ENCODE measurements at regions not wholly inside any gene's neighbourhood (a gene's known extent, or its start where the extent isn't known, plus 50 kb on each side); places are given as distances from the start of the nearest gene placed in this dataset.
"Not testable (repeated sequence)": the region's sequence is repeated elsewhere in the genome, so short reads cannot be mapped to it uniquely, and the experiment has no call there.

- Histone ChIP-seq H4K20me1 (no peaks in the 10 kb centered on the region), H3K36me3 (no peaks in the 10 kb centered on the region), H3K4me1 (no peaks in the 10 kb centered on the region), H3K4me2 (no peak overlapping the region), H3K4me3 (no peak overlapping the region), H3K9me3 (no peaks in the 10 kb centered on the region), H3K27ac (no peak overlapping the region), H3K27me3 (no peaks in the 10 kb centered on the region), H3K9ac (no peak overlapping the region)
- TF ChIP-seq Cebpa-rat (IDR thresholded peaks at IDR 0.05), result no peak
Observed at GRCh38 chr13:65293530-65294198, 1936.5 kb downstream of the PCDH9 start.

GRCh38 chr13:65292488-65292901, 1937.6 kb downstream of the PCDH9 start:
- H3K27ac ChIP-seq, result no peak overlapping the region

GRCh38 chr13:65287405-65287804, 1942.7 kb downstream of the PCDH9 start:
- Histone ChIP-seq H3K9ac (no peak overlapping the region), H3K9me3 (no peaks in the 10 kb centered on the region), H4K20me1 (no peaks in the 10 kb centered on the region), H3K36me3 (no peaks in the 10 kb centered on the region), H3K4me1 (no peaks in the 10 kb centered on the region), H3K4me3 (no peak overlapping the region), H3K27ac (no peak overlapping the region), H3K27me3 (no peaks in the 10 kb centered on the region), H3K4me2 (no peak overlapping the region)
- no peak for TF ChIP-seq Cebpa-rat (IDR thresholded peaks at IDR 0.05)

More at GRCh38 chr13:65292488-65292901, 1937.6 kb downstream of the PCDH9 start:
- Histone ChIP-seq H3K27me3 (no peaks in the 10 kb centered on the region), H3K9me3 (no peaks in the 10 kb centered on the region), H4K20me1 (no peaks in the 10 kb centered on the region), H3K4me1 (no peaks in the 10 kb centered on the region), H3K36me3 (no peaks in the 10 kb centered on the region), H3K9ac (no peak overlapping the region), H3K4me2 (no peak overlapping the region), H3K4me3 (no peak overlapping the region)
- TF ChIP-seq Cebpa-rat (IDR thresholded peaks at IDR 0.05), result no peak

- TF ChIP-seq Cebpa-rat (IDR thresholded peaks at IDR 0.05), result no peak
- Histone ChIP-seq H3K27ac (no peak overlapping the region), H4K20me1 (no peaks in the 10 kb centered on the region), H3K9me3 (peaks cover 23% of the 10 kb centered on the region), H3K4me3 (no peak overlapping the region), H3K27me3 (no peaks in the 10 kb centered on the region), H3K36me3 (no peaks in the 10 kb centered on the region), H3K9ac (no peak overlapping the region), H3K4me1 (no peaks in the 10 kb centered on the region), H3K4me2 (no peak overlapping the region)
Observed at GRCh38 chr13:65275838-65276630, 1954.1 kb downstream of the PCDH9 start.

- Histone ChIP-seq H3K9ac (no peak overlapping the region), H3K27me3 (no peaks in the 10 kb centered on the region), H4K20me1 (no peaks in the 10 kb centered on the region), H3K4me1 (no peaks in the 10 kb centered on the region), H3K36me3 (no peaks in the 10 kb centered on the region), H3K4me2 (no peak overlapping the region), H3K9me3 (peaks cover 23% of the 10 kb centered on the region), H3K27ac (no peak overlapping the region), H3K4me3 (no peak overlapping the region)
- TF ChIP-seq Cebpa-rat (IDR thresholded peaks at IDR 0.05), result no peak
Observed at GRCh38 chr13:65275108-65275507, 1955.0 kb downstream of the PCDH9 start.

GRCh38 chr13:65273811-65274420, 1956.2 kb downstream of the PCDH9 start:
- H4K20me1 ChIP-seq, H3K4me1 ChIP-seq, H3K27ac ChIP-seq, H3K4me3 ChIP-seq, H3K36me3 ChIP-seq, H3K4me2 ChIP-seq, H3K9ac ChIP-seq, H3K27me3 ChIP-seq: not testable (repeated sequence)
- H3K9me3 ChIP-seq, result peaks cover 23% of the 10 kb centered on the region

- Histone ChIP-seq H3K27ac (no peak overlapping the region), H3K4me1 (no peaks in the 10 kb centered on the region), H4K20me1 (no peaks in the 10 kb centered on the region), H3K4me2 (no peak overlapping the region), H3K4me3 (no peak overlapping the region), H3K9ac (no peak overlapping the region), H3K27me3 (no peaks in the 10 kb centered on the region), H3K9me3 (no peaks in the 10 kb centered on the region), H3K36me3 (no peaks in the 10 kb centered on the region)
- no peak for TF ChIP-seq Cebpa-rat (IDR thresholded peaks at IDR 0.05)
Observed at GRCh38 chr13:65268009-65268408, 1962.1 kb downstream of the PCDH9 start.

GRCh38 chr13:65265988-65266387, 1964.1 kb downstream of the PCDH9 start:
- no peaks in the 10 kb centered on the region for H3K4me1 ChIP-seq
- H3K36me3 ChIP-seq, result no peaks in the 10 kb centered on the region
- no peaks in the 10 kb centered on the region for H4K20me1 ChIP-seq
- H3K4me3 ChIP-seq, result no peak overlapping the region
- no peak overlapping the region for H3K27ac ChIP-seq
- no peaks in the 10 kb centered on the region for H3K27me3 ChIP-seq
- no peak overlapping the region for H3K9ac ChIP-seq
- H3K9me3 ChIP-seq, result no peaks in the 10 kb centered on the region
- H3K4me2 ChIP-seq, result no peak overlapping the region
- TF ChIP-seq Cebpa-rat (IDR thresholded peaks at IDR 0.05), result no peak

GRCh38 chr13:65264066-65264465, 1966.1 kb downstream of the PCDH9 start:
- H3K27ac ChIP-seq, result no peak overlapping the region

More at GRCh38 chr13:65264066-65264465, 1966.1 kb downstream of the PCDH9 start:
- TF ChIP-seq Cebpa-rat (IDR thresholded peaks at IDR 0.05), result no peak
- H3K4me2 ChIP-seq, result no peak overlapping the region
- no peaks in the 10 kb centered on the region for H3K36me3 ChIP-seq
- H3K27me3 ChIP-seq, result no peaks in the 10 kb centered on the region
- no peaks in the 10 kb centered on the region for H4K20me1 ChIP-seq
- H3K4me1 ChIP-seq, result no peaks in the 10 kb centered on the region
- H3K4me3 ChIP-seq, result no peak overlapping the region
- no peaks in the 10 kb centered on the region for H3K9me3 ChIP-seq
- H3K9ac ChIP-seq, result no peak overlapping the region

All from BLaER1 (cell line).